Activated T-helper 1 cell treated with anti-CD3 and anti-CD28 coated beads, Interleukin-2, amount 50 U/mL, for 16 hours (primary cell): ENCODE measurements at regions not wholly inside any gene's neighbourhood (a gene's known extent, or its start where the extent isn't known, plus 50 kb on each side); places are given as distances from the start of the nearest gene placed in this dataset.
"Not testable (repeated sequence)": the region's sequence is repeated elsewhere in the genome, so short reads cannot be mapped to it uniquely, and the experiment has no call there.

Source experiments
- DNase-seq, 2 donors: peaks; one replicate each; pipeline ENCODE4 v3.0.0-alpha.2; 2020; ENCODE audit warnings: low read depth in 1 of 2, low spot score in 1 of 2

DNA sequence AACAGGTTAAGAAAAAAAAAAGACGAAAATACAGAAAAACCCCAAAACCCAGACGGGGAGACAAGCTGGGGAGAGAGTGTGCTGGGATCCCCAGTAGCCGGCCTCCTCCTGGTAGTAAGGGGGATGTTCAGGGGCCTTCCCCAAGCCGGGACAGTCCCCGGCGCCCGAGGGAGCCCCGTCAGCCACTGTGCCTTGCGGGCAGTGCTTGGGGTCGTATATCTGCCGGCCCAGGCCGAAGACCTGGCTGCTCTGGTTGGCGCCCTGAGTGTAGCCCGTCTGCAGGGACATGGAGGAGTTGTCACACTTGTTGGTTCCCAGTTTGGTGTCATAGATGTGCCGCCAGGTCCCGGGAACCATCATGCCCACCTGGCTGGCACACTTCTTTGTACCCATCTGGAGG, 287.2 kb upstream of the GADL1 start:
- no peak for DNase-seq

GRCh38 chr3:31182661-31183060, 288.2 kb upstream of the GADL1 start:
- DNase-seq, result no peak

- no peak for DNase-seq
Observed at GRCh38 chr3:31184261-31185061, 290.0 kb upstream of the GADL1 start.

DNA sequence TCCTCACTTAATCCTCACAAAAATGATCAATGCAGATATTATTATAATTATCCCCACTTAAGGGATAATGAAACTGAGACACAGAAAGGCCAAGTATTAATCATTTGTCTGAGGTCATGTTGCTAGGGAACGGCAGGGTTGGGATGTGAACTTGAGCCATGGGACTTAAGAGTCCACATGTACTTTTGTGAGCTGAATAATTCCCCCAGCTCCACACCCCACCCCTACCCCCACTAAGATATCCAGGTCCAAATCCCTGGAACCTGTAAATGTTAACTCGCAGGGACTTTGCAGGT, 290.5 kb upstream of the GADL1 start:
- DNase-seq, result no peak

DNA sequence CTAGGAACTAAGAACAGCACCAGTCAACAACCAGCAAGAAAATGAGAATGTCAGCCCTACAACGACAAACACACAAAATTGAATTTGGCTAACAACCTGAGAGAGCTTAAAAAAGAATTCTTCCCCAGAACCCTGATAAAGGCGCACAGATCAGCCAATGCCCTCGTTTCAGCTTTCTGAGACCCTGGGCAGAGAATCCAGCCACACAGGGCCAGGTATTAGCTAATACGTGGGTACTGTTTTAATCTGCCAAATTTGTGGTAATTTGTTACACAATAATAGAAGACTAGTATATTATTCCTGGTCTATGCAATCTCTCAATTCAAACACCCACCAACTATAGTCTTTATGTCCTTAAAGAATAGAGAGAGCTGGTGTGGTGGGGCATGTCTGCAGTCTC, 291.6 kb upstream of the GADL1 start:
- DNase-seq, result no peak

GRCh38 chr3:31187380-31187779, 292.9 kb upstream of the GADL1 start:
- no peak for DNase-seq

DNA sequence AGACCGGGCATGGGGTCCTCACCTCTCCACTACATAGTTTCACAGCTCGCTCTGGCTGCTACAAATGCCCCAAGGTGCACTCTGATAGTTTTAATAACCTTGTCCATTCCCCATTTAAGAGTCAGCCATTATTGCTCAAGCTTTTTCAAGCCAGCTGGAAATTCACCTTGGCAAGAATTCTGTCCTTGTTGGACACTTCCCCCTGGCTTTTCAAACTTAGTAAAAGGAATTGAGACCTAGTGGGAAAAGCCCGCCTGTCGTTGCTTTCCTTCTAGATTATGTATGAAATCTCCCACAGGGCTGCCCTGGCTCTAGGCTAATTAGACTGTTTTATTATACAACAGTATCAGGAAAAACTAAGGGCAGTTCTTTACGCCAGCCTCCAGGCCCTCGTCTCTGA, 293.7 kb upstream of the GADL1 start:
- DNase-seq, result no peak

DNA sequence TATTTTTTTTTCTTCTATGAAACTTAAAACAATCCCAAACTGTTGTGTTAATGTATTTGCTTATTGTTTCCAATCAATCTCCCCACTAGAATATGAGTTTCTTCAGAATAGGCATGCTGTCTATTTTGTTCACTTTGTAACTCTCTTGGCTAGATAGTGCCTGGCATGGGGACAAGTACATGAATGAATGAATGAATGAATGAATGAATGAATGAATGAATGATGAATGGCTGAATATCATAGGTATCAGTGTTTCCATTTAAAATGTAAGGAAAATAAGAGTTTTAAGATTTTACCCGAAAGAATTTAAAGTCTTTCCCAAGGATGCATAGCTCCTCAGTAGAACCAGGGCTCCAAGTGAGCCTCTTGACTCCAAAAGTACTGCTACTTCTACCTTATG, 294.9 kb upstream of the GADL1 start:
- no peak for DNase-seq

DNA sequence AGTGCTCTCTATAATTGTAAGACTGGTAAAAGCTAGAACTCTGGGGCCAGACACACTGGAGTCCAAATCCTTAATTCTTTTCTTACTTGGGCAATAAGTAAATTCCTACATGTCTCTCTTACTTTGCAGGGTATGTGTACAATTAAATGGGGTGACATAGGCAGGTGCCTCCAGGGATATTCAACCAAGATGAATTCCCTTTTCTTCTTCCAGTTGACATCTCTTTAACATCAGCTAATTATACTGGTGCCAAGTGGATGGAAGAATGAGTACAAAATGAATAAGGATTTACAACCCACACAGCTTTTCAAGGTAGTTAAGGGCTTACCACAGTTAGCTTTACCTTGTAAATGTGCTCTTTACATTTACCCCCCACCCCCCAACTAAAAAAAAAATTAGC, 295.5 kb upstream of the GADL1 start:
- no peak for DNase-seq

- DNase-seq, result no peak
Observed at GRCh38 chr3:31191354-31191753, 296.9 kb upstream of the GADL1 start.

DNA sequence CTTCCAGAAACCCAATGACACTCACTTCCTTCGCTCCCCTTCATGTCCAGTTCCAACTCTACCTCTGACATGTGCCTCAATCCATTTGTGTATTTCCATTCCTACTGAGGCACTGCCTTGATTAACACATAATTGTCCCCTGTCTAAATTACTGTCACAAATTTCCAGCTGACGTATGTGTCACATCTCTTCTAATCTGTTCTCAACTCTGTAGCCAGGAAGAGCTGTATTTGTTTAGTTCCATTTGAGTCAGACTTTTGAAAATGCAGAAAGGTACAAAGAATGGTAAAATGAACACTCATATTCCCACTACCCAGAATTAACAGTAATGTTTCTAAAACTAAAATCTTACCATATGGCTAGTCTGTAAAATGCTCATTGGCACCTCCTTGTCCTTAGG, 299.0 kb upstream of the GADL1 start:
- no peak for DNase-seq

DNA sequence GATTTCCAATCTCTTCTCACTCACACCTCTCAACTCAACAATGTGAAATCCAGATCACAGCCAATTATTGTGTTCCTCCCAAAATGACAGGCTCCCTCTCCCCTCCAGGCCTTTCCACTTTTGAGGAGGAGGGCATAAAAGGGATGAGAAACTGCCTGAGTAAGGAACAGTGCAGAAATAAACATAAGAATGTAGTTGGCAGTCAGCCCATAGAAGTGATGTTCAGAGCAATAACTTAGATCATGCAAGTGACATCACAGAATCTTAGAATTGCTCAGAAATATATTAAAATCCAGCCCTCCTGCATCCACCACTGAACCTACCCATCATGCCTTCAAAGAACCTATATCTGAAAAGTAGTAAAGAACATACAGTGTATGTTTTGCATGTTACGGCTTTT, 299.4 kb upstream of the GADL1 start:
- DNase-seq, result no peak

DNA sequence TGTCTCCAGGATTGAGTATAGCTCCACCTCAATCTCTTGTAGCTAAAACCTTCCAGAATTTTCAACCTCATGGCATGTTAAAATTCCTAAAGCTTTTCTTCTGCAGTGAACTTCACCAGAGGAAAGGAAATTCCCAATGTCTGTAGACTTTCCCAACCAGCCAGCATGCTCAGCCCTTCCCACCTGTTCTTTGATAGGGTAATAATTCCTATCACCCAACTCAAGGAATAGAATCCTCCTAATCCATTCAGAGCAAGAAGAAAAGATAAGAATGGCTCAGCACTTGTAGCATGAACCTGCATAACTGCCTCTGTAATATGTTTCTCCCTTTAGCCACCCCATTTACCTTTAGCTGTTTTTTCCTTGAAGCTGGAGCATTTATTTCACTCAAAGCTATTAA, 301.8 kb upstream of the GADL1 start:
- no peak for DNase-seq

DNA sequence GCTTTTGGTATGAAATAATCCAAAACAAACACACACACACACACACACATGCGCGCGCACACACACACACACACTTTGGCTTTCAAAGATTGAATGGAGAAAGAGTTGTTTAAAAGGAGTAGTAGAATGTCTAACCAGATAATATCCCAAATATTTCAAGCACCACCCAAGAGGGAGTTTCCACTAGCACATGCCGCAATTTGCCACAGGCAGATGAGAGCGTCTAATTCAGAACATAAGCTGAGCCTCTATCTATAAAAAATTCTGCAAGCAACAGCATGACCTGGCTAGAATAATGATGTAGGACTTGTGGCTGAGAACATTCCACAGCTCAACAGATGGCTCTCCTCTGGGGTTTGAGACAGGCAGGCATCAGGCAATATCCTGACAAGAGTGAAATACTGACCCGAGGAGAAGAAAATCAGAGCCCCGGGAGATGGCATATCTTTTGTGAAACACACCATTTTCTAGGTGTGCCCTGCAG, 302.5 kb upstream of the GADL1 start:
- no peak for DNase-seq

DNA sequence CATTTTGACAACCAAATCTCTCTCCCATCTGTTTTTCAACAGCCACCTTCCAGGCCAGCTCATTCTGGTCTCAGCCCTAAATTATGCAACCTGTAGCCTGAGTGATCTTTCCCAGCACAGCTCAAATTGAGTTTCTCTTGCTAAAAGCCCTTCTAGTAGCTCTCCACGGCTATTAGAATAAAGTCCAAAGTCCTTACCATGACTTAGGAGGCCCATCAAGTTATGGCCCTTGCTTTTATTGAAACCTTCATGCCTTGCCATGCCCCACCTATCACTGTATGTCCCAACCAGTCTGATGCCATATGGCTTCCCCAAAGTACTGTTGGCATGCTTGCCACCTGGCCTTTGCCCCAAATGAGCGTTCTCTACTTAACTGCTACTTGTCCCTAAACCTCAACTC, 303.5 kb upstream of the GADL1 start:
- no peak for DNase-seq

GRCh38 chr3:31198890-31199289, 304.4 kb upstream of the GADL1 start:
- no peak for DNase-seq

DNA sequence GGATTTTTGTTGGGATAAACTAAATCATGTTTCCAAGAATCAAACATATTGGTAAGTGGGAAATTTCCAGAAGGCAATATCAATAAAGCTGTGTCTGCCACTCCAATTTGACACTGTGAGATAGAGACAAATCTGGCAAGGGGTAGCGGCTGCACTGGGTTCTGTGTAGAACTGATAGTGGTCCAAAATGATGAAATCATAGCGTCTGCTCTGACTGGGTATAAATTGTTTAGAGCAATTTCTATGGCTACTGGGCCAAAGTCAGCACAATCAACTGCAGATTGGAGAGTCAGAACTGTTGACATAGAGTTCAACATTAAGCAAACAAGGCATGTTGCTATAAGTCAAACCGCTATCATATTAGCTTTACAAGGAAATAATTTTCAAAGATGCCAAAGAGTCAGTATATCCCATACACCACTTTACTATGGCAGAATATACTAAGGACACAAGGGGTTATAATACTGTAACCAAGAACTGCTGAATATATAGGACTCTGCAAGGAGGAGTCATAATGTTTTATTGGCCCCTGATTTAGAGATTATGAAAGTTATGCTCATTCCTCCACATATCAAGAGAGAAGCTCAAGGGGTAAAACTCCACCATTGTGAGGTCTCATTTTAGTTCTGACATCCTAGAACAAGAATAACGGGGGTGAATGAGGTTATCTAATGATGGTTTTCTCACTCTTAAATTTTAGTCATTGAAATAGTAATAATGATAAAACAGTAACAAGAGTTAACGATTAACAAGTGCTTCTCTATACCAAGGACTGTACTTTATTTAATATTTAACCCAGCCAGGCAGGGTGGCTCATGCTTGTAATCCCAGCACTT, 309.7 kb upstream of the GADL1 start:
- no peak for DNase-seq

DNA sequence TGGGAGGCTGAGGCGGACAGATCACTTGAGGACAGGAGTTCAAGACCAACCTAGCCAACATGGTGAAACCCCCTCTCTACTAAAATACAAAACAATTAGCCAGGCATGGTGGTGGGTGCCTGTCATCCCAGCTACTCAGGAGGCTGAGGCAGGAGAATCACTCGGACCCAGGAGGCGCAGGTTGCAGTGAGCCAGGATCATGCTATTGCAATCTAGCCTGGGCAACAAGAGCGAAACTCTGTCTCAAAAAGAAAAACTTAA, 310.3 kb upstream of the GADL1 start:
- DNase-seq, result not testable (repeated sequence)

DNA sequence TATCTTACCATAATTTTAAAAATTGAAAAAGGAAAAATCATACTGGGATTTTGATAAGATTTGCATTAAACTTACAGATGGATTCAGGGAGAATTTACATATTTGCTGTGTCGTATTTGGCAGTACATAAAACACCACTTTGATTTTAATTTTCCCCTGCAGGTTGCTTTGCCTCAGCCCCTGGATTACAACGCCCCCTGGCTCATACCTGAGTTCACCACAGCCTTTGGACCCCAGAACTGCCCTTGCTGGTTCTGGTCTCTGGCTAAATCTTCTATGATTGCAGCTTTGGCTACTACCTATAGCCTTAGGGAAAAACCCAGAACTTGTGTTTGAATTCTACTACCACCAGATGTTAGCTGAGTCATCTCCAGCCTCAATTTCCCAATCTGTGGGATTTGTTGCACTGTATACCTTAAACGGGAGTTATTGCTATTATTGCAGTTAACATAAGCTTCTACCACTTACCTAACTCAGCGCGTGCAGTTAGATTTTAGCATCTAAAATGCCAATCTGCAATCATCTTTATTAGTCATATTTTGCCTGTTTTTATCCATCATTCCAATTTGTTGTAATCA, 315.7 kb upstream of the GADL1 start:
- DNase-seq, result no peak

GRCh38 chr3:31213869-31214486, 318.7 kb upstream of the STT3B start:
- DNase-seq, result no peak

GRCh38 chr3:31218082-31218481, 314.6 kb upstream of the STT3B start:
- DNase-seq, result no peak
